ENCODE measurements at regions not wholly inside any gene's neighbourhood (a gene's known extent, or its start where the extent isn't known, plus 50 kb on each side); places are given as distances from the start of the nearest gene placed in this dataset.

GRCh38 chr1:164021813-164022212 lies 537.2 kb upstream of the PBX1 start:
- no peaks in the 10 kb centered on the region for H3F3A ChIP-seq (ENCODE audit: insufficient read depth, low read length, poor library complexity, severe bottlenecking)
- H3K4me2 ChIP-seq (ENCODE audit: low read length), result no peak overlapping the region
- H4K20me1 ChIP-seq (ENCODE audit: insufficient read depth), result no peaks in the 10 kb centered on the region
- no peak for TF ChIP-seq RAD21 (conservative IDR thresholded peaks at IDR 0.05)
- no peak for TF ChIP-seq EZH2 (IDR thresholded peaks at IDR 0.05; ENCODE audit: borderline replicate concordance, insufficient read depth, low read length, poor library complexity, severe bottlenecking)
- TF ChIP-seq CTCF (IDR thresholded peaks at IDR 0.05; ENCODE audit: poor library complexity, severe bottlenecking), result no peak
- TF ChIP-seq REST (IDR thresholded peaks at IDR 0.05; ENCODE audit: borderline replicate concordance), result no peak
- TF ChIP-seq POLR2AphosphoS5 (IDR thresholded peaks at IDR 0.05), result no peak
- no peak for TF ChIP-seq MXI1 (conservative IDR thresholded peaks at IDR 0.05; ENCODE audit: poor library complexity, severe bottlenecking)
- no peak for TF ChIP-seq TAF1 (IDR thresholded peaks at IDR 0.05; ENCODE audit: low read depth)
- no peak for TF ChIP-seq EP300 (conservative IDR thresholded peaks at IDR 0.05; ENCODE audit: poor library complexity, severe bottlenecking)
- TF ChIP-seq SMC3 (conservative IDR thresholded peaks at IDR 0.05; ENCODE audit: poor library complexity), result no peak
- H3K79me2 ChIP-seq (replicated peaks; ENCODE audit: insufficient read depth, low read length), result no peaks in the 10 kb centered on the region
- no peak overlapping the region for H3K4me3 ChIP-seq (ENCODE audit: low read length)
- H3K9me2 ChIP-seq (ENCODE audit: insufficient read depth, low read length), result no peaks in the 10 kb centered on the region
- H3K9ac ChIP-seq (ENCODE audit: low read length), result no peak overlapping the region
- H3K27ac ChIP-seq (ENCODE audit: low read length), result no peak overlapping the region
- no peaks in the 10 kb centered on the region for H3K36me3 ChIP-seq (ENCODE audit: insufficient read depth, low read length)
- H2AFZ ChIP-seq (ENCODE audit: low read depth, low read length), result no peak overlapping the region
- H3K9me3 ChIP-seq (ENCODE audit: low read length), result no peaks in the 10 kb centered on the region
- H3K27me3 ChIP-seq (ENCODE audit: insufficient read depth, low read depth, low read length), result no peaks in the 10 kb centered on the region

- Histone ChIP-seq H3K4me2 (ENCODE audit: low read length) (no peak overlapping the region), H3K27ac (ENCODE audit: low read length) (no peak overlapping the region), H3K36me3 (ENCODE audit: insufficient read depth, low read length) (no peaks in the 10 kb centered on the region), H3K4me3 (ENCODE audit: low read length) (no peak overlapping the region), H3K27me3 (ENCODE audit: insufficient read depth, low read depth, low read length) (no peaks in the 10 kb centered on the region), H3K79me2 (replicated peaks; ENCODE audit: insufficient read depth, low read length) (no peaks in the 10 kb centered on the region), H3F3A (ENCODE audit: insufficient read depth, low read length, poor library complexity, severe bottlenecking) (no peaks in the 10 kb centered on the region), H2AFZ (ENCODE audit: low read depth, low read length) (no peak overlapping the region), H3K9me2 (ENCODE audit: insufficient read depth, low read length) (no peaks in the 10 kb centered on the region), H3K9ac (ENCODE audit: low read length) (no peak overlapping the region), H4K20me1 (ENCODE audit: insufficient read depth) (no peaks in the 10 kb centered on the region), H3K9me3 (ENCODE audit: low read length) (peaks cover 3% of the 10 kb centered on the region)
- TF ChIP-seq EZH2 (IDR thresholded peaks at IDR 0.05; ENCODE audit: borderline replicate concordance, insufficient read depth, low read length, poor library complexity, severe bottlenecking) (no peak), EP300 (conservative IDR thresholded peaks at IDR 0.05; ENCODE audit: poor library complexity, severe bottlenecking) (no peak), CTCF (IDR thresholded peaks at IDR 0.05; ENCODE audit: poor library complexity, severe bottlenecking) (no peak), RAD21 (conservative IDR thresholded peaks at IDR 0.05) (no peak), POLR2AphosphoS5 (IDR thresholded peaks at IDR 0.05) (no peak), REST (IDR thresholded peaks at IDR 0.05; ENCODE audit: borderline replicate concordance) (no peak), MXI1 (conservative IDR thresholded peaks at IDR 0.05; ENCODE audit: poor library complexity, severe bottlenecking) (no peak), TAF1 (IDR thresholded peaks at IDR 0.05; ENCODE audit: low read depth) (no peak), SMC3 (conservative IDR thresholded peaks at IDR 0.05; ENCODE audit: poor library complexity) (no peak)
These were observed 525.2 kb upstream of the PBX1 start for GRCh38 chr1:164033782-164034181.

Measured in neural cell (in vitro differentiated cells).